ENCODE measurements at regions not wholly inside any gene's neighbourhood (a gene's known extent, or its start where the extent isn't known, plus 50 kb on each side); places are given as distances from the start of the nearest gene placed in this dataset.

DNA sequence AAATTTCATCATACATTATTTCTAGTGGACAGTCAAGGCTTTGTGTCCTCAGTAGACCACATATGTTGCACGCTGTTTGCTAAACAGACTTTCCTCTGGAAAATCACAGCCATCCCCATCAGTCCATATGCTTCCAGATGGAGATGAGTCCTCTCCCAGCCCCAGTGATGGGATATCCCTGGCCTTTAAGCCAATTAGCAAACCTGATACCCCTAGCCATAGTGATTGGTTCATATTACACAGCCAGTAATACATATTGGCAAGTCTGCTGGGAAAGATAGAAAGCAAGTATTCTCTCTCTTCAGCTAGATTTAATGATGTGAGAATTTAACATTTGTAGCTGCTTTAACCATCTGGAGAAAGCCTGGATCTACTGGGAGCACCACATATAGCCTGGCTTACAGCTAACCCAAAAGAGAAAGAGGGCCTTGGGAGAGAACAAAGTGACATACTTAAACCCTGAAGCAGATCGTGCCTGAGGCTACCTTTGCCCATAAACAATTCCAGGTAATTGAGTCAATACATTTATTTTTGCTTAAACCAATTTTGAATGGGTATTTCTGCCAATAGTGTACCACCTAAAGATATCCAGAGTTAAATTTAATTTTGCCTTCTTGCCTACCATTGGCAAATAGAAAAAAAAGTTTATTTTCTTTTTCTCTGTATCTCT is 103.5 kb upstream of the HIVEP1 start:
- no peak for DNase-seq (ENCODE audit: extremely low spot score, unreplicated experiment)
- no peak for TF ChIP-seq CTCF (conservative IDR thresholded peaks at IDR 0.05)
- no peak overlapping the region for H3K4me3 Mint-ChIP-seq
- no peaks in the 10 kb centered on the region for H3K36me3 Mint-ChIP-seq
- H3K27ac Mint-ChIP-seq = no peak overlapping the region
- H3K4me1 Mint-ChIP-seq (ENCODE audit: unreplicated experiment) = peaks cover 4% of the 10 kb centered on the region
- no peaks in the 10 kb centered on the region for H3K27me3 Mint-ChIP-seq
- H3K9me3 Mint-ChIP-seq = peaks cover 9% of the 10 kb centered on the region

- no peak for TF ChIP-seq CTCF (conservative IDR thresholded peaks at IDR 0.05)
- Mint-ChIP-seq H3K4me1 (ENCODE audit: unreplicated experiment) (peaks cover 8% of the 10 kb centered on the region), H3K36me3 (peaks cover 5% of the 10 kb centered on the region), H3K9me3 (peaks cover 8% of the 10 kb centered on the region), H3K27me3 (no peaks in the 10 kb centered on the region), H3K4me3 (no peak overlapping the region), H3K27ac (no peak overlapping the region)
- DNase-seq (ENCODE audit: extremely low spot score, unreplicated experiment) = no peak
These were observed 108.5 kb upstream of the HIVEP1 start for GRCh38 chr6:11903645-11904044.

- Mint-ChIP-seq H3K4me1 (ENCODE audit: unreplicated experiment) (peaks cover 4% of the 10 kb centered on the region), H3K27ac (no peak overlapping the region), H3K27me3 (no peaks in the 10 kb centered on the region), H3K9me3 (peaks cover 8% of the 10 kb centered on the region), H3K4me3 (no peak overlapping the region), H3K36me3 (peaks cover 5% of the 10 kb centered on the region)
- DNase-seq (ENCODE audit: extremely low spot score, unreplicated experiment) = no peak
- TF ChIP-seq CTCF (conservative IDR thresholded peaks at IDR 0.05) = no peak
These were observed 109.6 kb upstream of the HIVEP1 start for GRCh38 chr6:11902527-11902926.

DNA sequence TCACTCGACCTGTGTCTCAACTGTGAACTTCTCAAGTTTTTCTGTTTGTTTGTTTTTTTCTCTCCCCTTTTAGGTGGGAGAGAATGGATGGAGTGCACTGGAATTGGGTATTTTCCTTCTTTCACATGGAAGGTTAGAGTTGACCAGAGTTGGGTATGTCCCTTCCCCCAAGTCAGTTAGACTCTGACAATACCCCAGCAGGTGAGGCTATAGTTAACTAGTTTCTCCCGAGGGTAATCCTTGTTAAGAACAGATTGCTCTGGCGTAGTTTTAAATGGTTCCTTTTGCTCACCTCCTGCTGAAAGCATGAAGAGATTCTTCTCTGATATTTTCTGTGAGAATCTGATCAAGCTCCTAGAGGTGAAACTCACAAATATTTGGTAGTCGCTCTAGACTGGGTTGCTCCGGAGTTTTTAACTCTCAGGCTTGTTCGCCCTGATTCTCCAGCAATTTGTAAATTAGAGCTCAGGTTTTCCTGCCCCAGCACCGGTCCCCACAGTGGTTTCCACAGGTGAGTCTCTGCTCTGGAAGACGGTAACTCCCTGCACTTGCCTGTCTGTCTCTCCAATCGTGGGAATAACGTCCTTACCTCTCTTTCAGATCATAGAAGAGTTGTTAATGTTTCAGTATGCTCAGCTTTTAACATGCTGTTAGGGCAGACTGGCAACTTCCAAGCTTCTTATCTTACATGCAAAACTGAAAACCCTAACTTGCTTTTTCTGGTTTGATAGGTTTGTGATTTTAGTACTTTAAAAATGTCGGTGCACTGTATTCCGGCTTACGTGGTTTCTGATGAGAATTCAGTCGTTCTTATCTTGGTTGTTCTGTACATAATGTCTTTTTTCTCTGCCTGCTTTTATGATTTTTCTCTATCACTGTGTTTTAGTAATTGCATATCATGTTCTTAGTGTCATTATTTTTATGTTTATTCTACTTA is 111.2 kb upstream of the HIVEP1 start:
- Mint-ChIP-seq H3K9me3 (peaks cover 8% of the 10 kb centered on the region), H3K4me1 (ENCODE audit: unreplicated experiment) (peaks cover 4% of the 10 kb centered on the region), H3K4me3 (no peak overlapping the region), H3K36me3 (peaks cover 5% of the 10 kb centered on the region), H3K27ac (no peak overlapping the region), H3K27me3 (no peaks in the 10 kb centered on the region)
- no peak for DNase-seq (ENCODE audit: extremely low spot score, unreplicated experiment)
- TF ChIP-seq CTCF (conservative IDR thresholded peaks at IDR 0.05) = no peak

GRCh38 chr6:11899645-11900044 is 112.5 kb upstream of the HIVEP1 start:
- no peak overlapping the region for H3K4me3 Mint-ChIP-seq
- no peak overlapping the region for H3K27ac Mint-ChIP-seq
- peaks cover 8% of the 10 kb centered on the region for H3K9me3 Mint-ChIP-seq
- H3K4me1 Mint-ChIP-seq (ENCODE audit: unreplicated experiment) = peaks cover 4% of the 10 kb centered on the region
- H3K27me3 Mint-ChIP-seq = no peaks in the 10 kb centered on the region
- H3K36me3 Mint-ChIP-seq = peaks cover 5% of the 10 kb centered on the region
- no peak for DNase-seq (ENCODE audit: extremely low spot score, unreplicated experiment)
- TF ChIP-seq CTCF (conservative IDR thresholded peaks at IDR 0.05) = no peak
